K562 (cell line): ENCODE measurements at regions not wholly inside any gene's neighbourhood (a gene's known extent, or its start where the extent isn't known, plus 50 kb on each side); places are given as distances from the start of the nearest gene placed in this dataset.

ENCODE experiments used
- ATAC-seq: fragments of 200-7000 bp; cut with Tn5 transposase; 3 replicates; pipeline ENCODE4 v1.9.1; 2020; ENCODE audit warnings: moderate library complexity
- BruUV-seq: library from RNA; stranded (reverse); fragments of 400-500 nt; replicated peaks from 2 replicates; lab custom pipeline; 2021; lab: Mats Ljungman, UMichigan
- CTCF ChIA-PET: fragments of 300-600 bp; formaldehyde crosslinking; extraction: SDS; loops from one replicate; lab custom pipeline; 2021; ENCODE audit warnings: low intra/inter-chr PET ratio; lab: Yijun Ruan, JAX
- POLR2A ChIA-PET: fragments of 300-600, 350-650 bp; sonication (Branson Sonifier 250); formaldehyde crosslinking; extraction: SDS; loops from one replicate; lab custom pipeline; 2021; ENCODE audit warnings: antibody characterized with exemption, inconsistent platforms; lab: Yijun Ruan, JAX
- DNase-seq, 4 experiments: peaks; one replicate each; pipeline versions ENCODE4 v3.0.0 to v3.0.0-alpha.2; 2011 to 2018; ENCODE audit warnings: low spot score in 3 of 4, mixed read lengths in 3 of 4; ENCODE audit errors: extremely low read depth in 1 of 4
- FAIRE-seq: peaks from 2 replicates; lab custom pipeline; 2011; peaks lifted over from hg19 to GRCh38; lab: Jason Lieb, UNC
- H2AFZ ChIP-seq: 2 replicates; pipeline ENCODE4 v1.6.0; 2011; ENCODE audit warnings: low read depth, low read length, control low read depth, inconsistent platforms
- H3K27ac ChIP-seq: fragments of 200-600 bp; 3 replicates; pipeline ENCODE4 v1.8.0; 2011; ENCODE audit warnings: low read depth, mild to moderate bottlenecking, control low read depth, inconsistent platforms, low read length, moderate library complexity, mixed read lengths; ENCODE audit errors: extremely low read depth
- H3K27me3 ChIP-seq, 2 experiments: fragments of 300-600 bp in 1 of 2; 2 replicates in 1 of 2; 3 replicates in 1 of 2; pipeline versions ENCODE4 v1.6.0 to v1.8.0; 2011; ENCODE audit warnings: inconsistent platforms in 2 of 2, low read length in 2 of 2, mild to moderate bottlenecking in 1 of 2, mixed read lengths in 1 of 2, moderate library complexity in 1 of 2; ENCODE audit not compliant: control insufficient read depth in 2 of 2, insufficient read depth in 2 of 2
- H3K36me3 ChIP-seq: fragments of 300-600 bp; 3 replicates; pipeline ENCODE4 v1.8.0; 2011; ENCODE audit warnings: mild to moderate bottlenecking, low read length, inconsistent platforms; ENCODE audit not compliant: control insufficient read depth, insufficient read depth
- H3K4me1 ChIP-seq, 2 experiments: fragments of 200-600 bp in 1 of 2; replicated peaks in 1 of 2; 2 replicates in 1 of 2; 3 replicates in 1 of 2; pipeline versions ENCODE4 v1.5.1 to v1.8.0; 2011; ENCODE audit warnings: inconsistent platforms in 2 of 2, low read length in 2 of 2, mild to moderate bottlenecking in 1 of 2, mixed read lengths in 1 of 2, moderate library complexity in 1 of 2; ENCODE audit not compliant: control insufficient read depth in 2 of 2, insufficient read depth in 2 of 2
- H3K4me2 ChIP-seq: 2 replicates; pipeline ENCODE4 v1.6.1; 2011; ENCODE audit warnings: low read length, control low read depth, inconsistent platforms, mixed read lengths; ENCODE audit not compliant: insufficient read depth
- H3K4me3 ChIP-seq: fragments of 200-600 bp; sonication (generic), shearing (Covaris generic); 2 replicates; pipeline ENCODE4 v1.5.1; 2016; ENCODE audit warnings: control low read depth, inconsistent platforms
- H3K79me2 ChIP-seq: fragments of 200-600 bp; 3 replicates; pipeline ENCODE4 v1.8.0; 2011; ENCODE audit warnings: low read length, inconsistent platforms; ENCODE audit not compliant: control insufficient read depth, insufficient read depth
- H3K9ac ChIP-seq, 2 experiments: 2 replicates each; pipeline versions ENCODE4 v1.6.0 to v1.6.1; 2011; ENCODE audit warnings: low read depth in 2 of 2, low read length in 2 of 2, control low read depth in 1 of 2, inconsistent platforms in 1 of 2, mild to moderate bottlenecking in 1 of 2, mixed read lengths in 1 of 2; ENCODE audit not compliant: insufficient read depth in 1 of 2
- H3K9me1 ChIP-seq: one replicate; pipeline ENCODE4 v1.6.0; 2011; ENCODE audit warnings: inconsistent platforms, mild to moderate bottlenecking, low read length, moderate library complexity; ENCODE audit not compliant: control insufficient read depth, insufficient read depth
- H3K9me3 ChIP-seq: replicated peaks from 2 replicates; pipeline ENCODE4 v1.5.1; 2011; ENCODE audit warnings: low read depth, low read length, inconsistent platforms; ENCODE audit not compliant: control insufficient read depth, insufficient read depth
- H4K20me1 ChIP-seq: replicated peaks from 2 replicates; pipeline ENCODE4 v1.6.1; 2011; ENCODE audit warnings: low read length, inconsistent platforms, mixed read lengths; ENCODE audit not compliant: control insufficient read depth, insufficient read depth
- ARHGAP35 ChIP-seq: fragments of 450-650 bp; IDR thresholded peaks from 2 replicates; pipeline ENCODE4 v1.6.1; 2018; ENCODE audit not compliant: partially characterized antibody
- CBX3 ChIP-seq, 2 experiments: IDR thresholded peaks; 1 replicate in 1 of 2; 2 replicates in 1 of 2; pipeline ENCODE4 v1.6.1; 2012; ENCODE audit warnings: inconsistent platforms in 2 of 2, low read length in 2 of 2, borderline replicate concordance in 1 of 2, control low read depth in 1 of 2
- EP400 ChIP-seq: fragments of 450-650 bp; IDR thresholded peaks from 2 replicates; pipeline ENCODE4 v1.6.1; 2017; ENCODE audit warnings: antibody characterized with exemption, mild to moderate bottlenecking, moderate library complexity
- GATAD2A ChIP-seq: fragments of 450-650 bp; IDR thresholded peaks from 2 replicates; pipeline ENCODE4 v1.6.1; 2017
- KHSRP ChIP-seq: fragments of 450-650 bp; IDR thresholded peaks from 2 replicates; pipeline ENCODE4 v1.6.1; 2017
- PHF8 ChIP-seq: fragments of 200-600 bp; sonication (generic); IDR thresholded peaks from 2 replicates; pipeline ENCODE4 v1.6.1; 2012; ENCODE audit warnings: mixed run types, mild to moderate bottlenecking, inconsistent platforms, low read length, moderate library complexity, borderline replicate concordance
- SIN3B ChIP-seq: fragments of 450-650 bp; IDR thresholded peaks from 2 replicates; pipeline ENCODE4 v1.6.1; 2017; ENCODE audit warnings: low read depth, mild to moderate bottlenecking, moderate library complexity
- SMARCB1 ChIP-seq: IDR thresholded peaks from 2 replicates; pipeline ENCODE4 v1.6.1; 2011; ENCODE audit warnings: improper control_type of control experiment, low read depth; ENCODE audit not compliant: insufficient read length
- ZEB2 ChIP-seq: fragments of 450-650 bp; IDR thresholded peaks from 2 replicates; pipeline ENCODE4 v1.6.1; 2016
- WGBS: fragments of 100-300 bp; shearing (Covaris generic); methylation state at CpG from one replicate; pipeline ENCODE4 v1.1.6; 2016; ENCODE audit warnings: low coverage, mixed read lengths; ENCODE audit not compliant: insufficient coverage; ENCODE audit errors: missing lambda C conversion rate; 5-methylcytosine and 5-hydroxymethylcytosine counted together
- in situ Hi-C: fragments of 300-500 bp; cut with MboI; formaldehyde crosslinking; loops from 4 replicates; pipeline ENCODE4 v1.15.0; 2018; ENCODE audit warnings: inconsistent platforms, mixed read lengths
- intact Hi-C: fragments of 100-400 bp; cut with micrococcal nuclease; formaldehyde crosslinking; loops from 2 replicates; pipeline ENCODE4 v1.14.2; 2022
- TF ChIP-seq, protein P1 (sequence below): fragments of 250-450 bp; sonication (Bioruptor Pico); IDR thresholded peaks from 2 replicates; pipeline ENCODE4 v1.9.0; 2021; ENCODE audit warnings: mild to moderate bottlenecking
- TF ChIP-seq, protein P2 (sequence below): fragments of 450-650 bp; formaldehyde crosslinking; IDR thresholded peaks from 2 replicates; pipeline ENCODE4 v1.4.0; 2022; ENCODE audit warnings: mild to moderate bottlenecking, moderate library complexity
- TF ChIP-seq, protein P3 (sequence below): fragments of 250-450 bp; sonication (Bioruptor Pico); IDR thresholded peaks from 2 replicates; pipeline ENCODE4 v1.5.0; 2020; ENCODE audit warnings: mild to moderate bottlenecking, borderline replicate concordance

DNA sequence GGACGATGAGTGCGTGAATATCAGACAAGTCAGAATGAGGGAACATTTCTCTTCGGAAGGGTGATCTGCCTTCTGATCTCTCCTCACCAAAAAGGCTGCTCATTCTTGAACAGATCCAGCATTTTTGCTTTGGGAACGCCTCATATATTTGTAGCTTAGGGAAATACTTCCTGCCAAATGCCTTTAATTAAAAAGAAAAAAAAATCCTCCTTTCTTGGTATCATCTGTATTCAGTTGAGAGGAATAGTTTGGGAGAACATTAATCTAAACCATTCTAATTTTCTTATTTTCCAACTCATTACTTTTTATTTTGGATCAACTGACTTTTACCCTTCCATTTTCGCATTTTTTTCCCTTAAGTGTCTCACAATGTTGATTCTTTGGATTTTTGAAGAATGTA, 163.4 kb downstream of the SNX18 start:
- CTCF ChIA-PET: no interaction called here
- WGBS: 0% methylated on average over 5 of the region's 5 CpGs

More for the DNA sequence above, 163.4 kb downstream of the SNX18 start:
- H3K79me2 ChIP-seq: no peaks in the 10 kb centered on the region
- H3K27me3 ChIP-seq: peaks cover 2 to 3% of the 10 kb centered on the region in 2 experiments; a peak in 2 of 5 replicates
- no peak for TF ChIP-seq ARHGAP35
- TF ChIP-seq SMARCB1: no peak
- no peak for TF ChIP-seq GATAD2A
- TF ChIP-seq PHF8: no peak
- no peak for TF ChIP-seq KHSRP
- TF ChIP-seq EP400: no peak
- no peak for TF ChIP-seq ZEB2
- TF ChIP-seq, protein P1, sequence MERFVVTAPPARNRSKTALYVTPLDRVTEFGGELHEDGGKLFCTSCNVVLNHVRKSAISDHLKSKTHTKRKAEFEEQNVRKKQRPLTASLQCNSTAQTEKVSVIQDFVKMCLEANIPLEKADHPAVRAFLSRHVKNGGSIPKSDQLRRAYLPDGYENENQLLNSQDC (CRISPR knock-in tag): no peak
- TF ChIP-seq SIN3B: no peak
- TF ChIP-seq, protein P2, sequence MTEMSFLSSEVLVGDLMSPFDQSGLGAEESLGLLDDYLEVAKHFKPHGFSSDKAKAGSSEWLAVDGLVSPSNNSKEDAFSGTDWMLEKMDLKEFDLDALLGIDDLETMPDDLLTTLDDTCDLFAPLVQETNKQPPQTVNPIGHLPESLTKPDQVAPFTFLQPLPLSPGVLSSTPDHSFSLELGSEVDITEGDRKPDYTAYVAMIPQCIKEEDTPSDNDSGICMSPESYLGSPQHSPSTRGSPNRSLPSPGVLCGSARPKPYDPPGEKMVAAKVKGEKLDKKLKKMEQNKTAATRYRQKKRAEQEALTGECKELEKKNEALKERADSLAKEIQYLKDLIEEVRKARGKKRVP (CRISPR knock-in tag): no peak
- TF ChIP-seq, protein P3, sequence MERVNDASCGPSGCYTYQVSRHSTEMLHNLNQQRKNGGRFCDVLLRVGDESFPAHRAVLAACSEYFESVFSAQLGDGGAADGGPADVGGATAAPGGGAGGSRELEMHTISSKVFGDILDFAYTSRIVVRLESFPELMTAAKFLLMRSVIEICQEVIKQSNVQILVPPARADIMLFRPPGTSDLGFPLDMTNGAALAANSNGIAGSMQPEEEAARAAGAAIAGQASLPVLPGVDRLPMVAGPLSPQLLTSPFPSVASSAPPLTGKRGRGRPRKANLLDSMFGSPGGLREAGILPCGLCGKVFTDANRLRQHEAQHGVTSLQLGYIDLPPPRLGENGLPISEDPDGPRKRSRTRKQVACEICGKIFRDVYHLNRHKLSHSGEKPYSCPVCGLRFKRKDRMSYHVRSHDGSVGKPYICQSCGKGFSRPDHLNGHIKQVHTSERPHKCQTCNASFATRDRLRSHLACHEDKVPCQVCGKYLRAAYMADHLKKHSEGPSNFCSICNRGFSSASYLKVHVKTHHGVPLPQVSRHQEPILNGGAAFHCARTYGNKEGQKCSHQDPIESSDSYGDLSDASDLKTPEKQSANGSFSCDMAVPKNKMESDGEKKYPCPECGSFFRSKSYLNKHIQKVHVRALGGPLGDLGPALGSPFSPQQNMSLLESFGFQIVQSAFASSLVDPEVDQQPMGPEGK: no peak
- TF ChIP-seq CBX3 (IDR thresholded peaks at IDR 0.05; ENCODE audit: borderline replicate concordance in 1 of 2, low read length in 2 of 2): no peak
- intact Hi-C loops: no loop called here
- in situ Hi-C loops: no loop called here
- no peak overlapping the region for H2AFZ ChIP-seq
- DNase-seq (no peak), ATAC-seq (no peak), FAIRE-seq (no peak)
- H3K4me1 ChIP-seq: no peaks in the 10 kb centered on the region
- POLR2A ChIA-PET: no interaction called here
- no peaks in the 10 kb centered on the region for H4K20me1 ChIP-seq
- BruUV-seq: no TSS peak
- no peak overlapping the region for H3K27ac ChIP-seq
- H3K9me1 ChIP-seq: no peaks in the 10 kb centered on the region
- H3K9me3 ChIP-seq: no peaks in the 10 kb centered on the region
- no peak overlapping the region for H3K9ac ChIP-seq
- no peak overlapping the region for H3K4me3 ChIP-seq
- H3K4me2 ChIP-seq: no peak overlapping the region
- no peaks in the 10 kb centered on the region for H3K36me3 ChIP-seq
